BE2C (cell line): ENCODE measurements at regions not wholly inside any gene's neighbourhood (a gene's known extent, or its start where the extent isn't known, plus 50 kb on each side); places are given as distances from the start of the nearest gene placed in this dataset.

Experiments
- DNase-seq: peaks from one replicate; pipeline ENCODE4 v3.0.0-alpha.2; 2020
- H3K27me3 ChIP-seq: fragments of 250-450 bp; sonication (Bioruptor Pico); 2 replicates; pipeline ENCODE4 v1.5.1; 2020; ENCODE audit warnings: mild to moderate bottlenecking
- H3K36me3 ChIP-seq: fragments of 250-450 bp; sonication (Bioruptor Pico); 2 replicates; pipeline ENCODE4 v1.5.1; 2020; ENCODE audit warnings: mild to moderate bottlenecking
- H3K4me1 ChIP-seq: fragments of 250-450 bp; sonication (Bioruptor Pico); 2 replicates; pipeline ENCODE4 v1.5.1; 2020
- H3K4me3 ChIP-seq: 2 replicates; pipeline ENCODE4 v1.5.1; 2011; ENCODE audit warnings: low read depth, low read length
- H3K9me3 ChIP-seq: fragments of 250-450 bp; sonication (Bioruptor Pico); 2 replicates; pipeline ENCODE4 v1.5.1; 2020
- TF ChIP-seq, protein P1 (sequence below): IDR thresholded peaks from 2 replicates; pipeline ENCODE4 v1.5.1; 2012; ENCODE audit warnings: mild to moderate bottlenecking, low read depth, low read length

DNA sequence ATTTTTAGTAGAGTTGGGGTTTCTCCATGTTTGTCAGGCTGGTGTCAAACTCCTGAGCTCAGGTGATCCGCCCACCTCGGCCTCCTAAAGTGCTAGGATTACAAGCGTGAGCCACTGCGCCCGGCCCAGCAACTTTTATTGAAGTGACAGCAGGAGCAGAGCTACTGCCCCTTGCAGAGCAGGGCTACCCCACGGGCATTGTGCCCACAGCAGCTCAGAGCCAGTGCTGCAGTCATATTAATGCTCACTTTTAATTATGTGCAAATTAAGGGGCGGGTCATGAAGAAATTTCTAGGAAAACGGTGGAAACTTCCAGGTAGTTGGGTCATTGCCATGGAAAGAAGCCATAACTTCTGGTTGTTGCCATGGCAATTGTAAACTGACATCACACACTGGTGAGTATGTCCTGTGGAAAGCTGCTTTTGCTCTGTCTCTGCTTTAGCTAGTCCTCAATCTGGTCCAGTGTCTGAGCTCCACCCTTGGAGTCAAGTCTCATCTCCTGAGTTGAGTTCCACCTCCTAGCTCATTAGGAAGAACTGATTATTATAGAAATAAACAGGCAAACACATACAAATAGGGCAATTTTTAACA is 127.3 kb upstream of the ADGRL4 start:
- no peaks in the 10 kb centered on the region for H3K9me3 ChIP-seq
- peaks cover 5% of the 10 kb centered on the region for H3K4me1 ChIP-seq
- TF ChIP-seq, protein P1, sequence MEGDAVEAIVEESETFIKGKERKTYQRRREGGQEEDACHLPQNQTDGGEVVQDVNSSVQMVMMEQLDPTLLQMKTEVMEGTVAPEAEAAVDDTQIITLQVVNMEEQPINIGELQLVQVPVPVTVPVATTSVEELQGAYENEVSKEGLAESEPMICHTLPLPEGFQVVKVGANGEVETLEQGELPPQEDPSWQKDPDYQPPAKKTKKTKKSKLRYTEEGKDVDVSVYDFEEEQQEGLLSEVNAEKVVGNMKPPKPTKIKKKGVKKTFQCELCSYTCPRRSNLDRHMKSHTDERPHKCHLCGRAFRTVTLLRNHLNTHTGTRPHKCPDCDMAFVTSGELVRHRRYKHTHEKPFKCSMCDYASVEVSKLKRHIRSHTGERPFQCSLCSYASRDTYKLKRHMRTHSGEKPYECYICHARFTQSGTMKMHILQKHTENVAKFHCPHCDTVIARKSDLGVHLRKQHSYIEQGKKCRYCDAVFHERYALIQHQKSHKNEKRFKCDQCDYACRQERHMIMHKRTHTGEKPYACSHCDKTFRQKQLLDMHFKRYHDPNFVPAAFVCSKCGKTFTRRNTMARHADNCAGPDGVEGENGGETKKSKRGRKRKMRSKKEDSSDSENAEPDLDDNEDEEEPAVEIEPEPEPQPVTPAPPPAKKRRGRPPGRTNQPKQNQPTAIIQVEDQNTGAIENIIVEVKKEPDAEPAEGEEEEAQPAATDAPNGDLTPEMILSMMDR = no peak
- H3K4me3 ChIP-seq = no peak overlapping the region
- DNase-seq = no peak
- H3K27me3 ChIP-seq = no peaks in the 10 kb centered on the region
- no peaks in the 10 kb centered on the region for H3K36me3 ChIP-seq

DNA sequence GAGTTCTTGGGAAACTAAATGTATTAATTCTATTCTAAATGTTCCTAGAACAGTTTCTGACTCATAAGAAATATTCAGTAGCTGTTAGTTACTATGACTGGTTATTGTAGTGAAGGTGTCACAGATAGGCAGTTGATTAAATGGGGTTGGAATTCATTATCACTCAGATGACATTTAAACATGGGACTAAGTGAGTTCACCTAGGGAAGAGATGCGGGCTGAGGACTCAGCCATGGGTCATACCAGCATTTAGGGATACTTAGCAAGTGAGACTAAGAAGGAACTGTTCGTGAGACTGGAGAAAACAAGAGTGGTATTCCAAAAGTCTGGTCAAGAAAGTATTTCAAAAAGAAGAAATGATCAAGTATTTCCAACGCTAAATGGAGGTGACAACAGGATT is 125.1 kb upstream of the ADGRL4 start:
- Histone ChIP-seq H3K27me3 (no peaks in the 10 kb centered on the region), H3K9me3 (no peaks in the 10 kb centered on the region), H3K4me3 (no peak overlapping the region), H3K36me3 (no peaks in the 10 kb centered on the region), H3K4me1 (peaks cover 5% of the 10 kb centered on the region)
- no peak for DNase-seq
- TF ChIP-seq, protein P1 = no peak

DNA sequence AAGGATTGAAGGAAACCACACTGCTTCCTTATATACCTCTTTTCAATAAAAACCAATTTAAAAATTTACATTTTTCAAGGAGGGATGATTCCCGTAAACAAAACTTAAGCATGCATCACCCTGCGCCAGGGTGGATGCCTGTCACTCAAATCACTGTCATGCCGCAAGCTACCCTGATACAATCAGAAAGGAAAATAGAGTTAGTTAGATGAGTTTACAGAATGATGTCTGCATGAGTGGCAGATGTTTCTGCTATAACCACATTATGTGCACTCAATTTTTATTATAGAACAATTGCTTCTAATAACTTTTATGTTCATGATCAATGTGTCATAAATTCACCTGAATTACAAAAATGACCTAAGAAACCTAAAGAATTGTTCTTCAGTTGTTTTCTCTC is 123.4 kb upstream of the ADGRL4 start:
- no peaks in the 10 kb centered on the region for H3K9me3 ChIP-seq
- peaks cover 5% of the 10 kb centered on the region for H3K4me1 ChIP-seq
- H3K4me3 ChIP-seq = no peak overlapping the region
- peak; percentile 25 for DNase-seq
- TF ChIP-seq, protein P1 = no peak
- no peaks in the 10 kb centered on the region for H3K36me3 ChIP-seq
- no peaks in the 10 kb centered on the region for H3K27me3 ChIP-seq

DNA sequence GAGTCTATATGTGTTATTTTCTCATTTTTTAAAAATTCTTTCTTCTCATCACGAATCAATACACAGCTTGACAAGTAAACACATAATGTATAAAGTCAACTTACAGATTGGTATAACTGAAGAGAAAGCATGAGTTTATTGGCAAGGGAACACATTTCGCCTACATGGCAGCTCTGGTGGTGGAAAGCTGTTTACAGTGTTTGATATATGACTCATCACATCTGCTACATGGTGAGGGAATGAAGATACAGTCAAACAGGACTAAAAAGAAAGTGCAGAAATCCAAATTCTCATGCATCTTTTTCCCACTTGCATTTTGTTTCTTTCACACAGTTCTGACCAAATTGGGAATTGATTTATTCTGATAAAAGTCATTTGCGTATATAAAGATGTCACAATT is 122.2 kb upstream of the ADGRL4 start:
- no peaks in the 10 kb centered on the region for H3K36me3 ChIP-seq
- H3K4me1 ChIP-seq = peaks cover 5% of the 10 kb centered on the region
- no peak for DNase-seq
- TF ChIP-seq, protein P1 = no peak
- no peaks in the 10 kb centered on the region for H3K9me3 ChIP-seq
- H3K27me3 ChIP-seq = no peaks in the 10 kb centered on the region
- no peak overlapping the region for H3K4me3 ChIP-seq

DNA sequence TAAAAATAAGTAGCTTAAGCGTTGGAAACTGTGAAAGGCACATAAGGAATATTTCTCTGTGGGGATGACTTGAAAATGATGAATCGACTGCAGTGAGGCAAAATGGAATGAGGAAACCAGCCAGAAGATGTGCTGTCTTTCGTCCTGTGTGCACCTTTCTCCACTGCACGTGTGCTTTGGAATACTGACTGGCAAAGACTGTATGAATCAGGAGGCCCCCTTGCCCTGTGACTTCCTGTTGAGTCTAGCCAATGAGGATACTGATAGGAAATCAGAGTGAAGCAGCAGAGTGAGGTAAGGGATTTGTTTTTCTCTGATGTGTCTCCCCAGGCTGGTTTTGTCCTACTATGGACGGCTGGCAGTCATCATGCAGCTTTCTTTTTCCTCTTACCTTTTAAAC is 118.2 kb upstream of the ADGRL4 start:
- TF ChIP-seq, protein P1 = no peak
- Histone ChIP-seq H3K27me3 (no peaks in the 10 kb centered on the region), H3K4me1 (peaks cover 5% of the 10 kb centered on the region), H3K4me3 (no peak overlapping the region), H3K36me3 (no peaks in the 10 kb centered on the region), H3K9me3 (no peaks in the 10 kb centered on the region)
- DNase-seq = no peak

DNA sequence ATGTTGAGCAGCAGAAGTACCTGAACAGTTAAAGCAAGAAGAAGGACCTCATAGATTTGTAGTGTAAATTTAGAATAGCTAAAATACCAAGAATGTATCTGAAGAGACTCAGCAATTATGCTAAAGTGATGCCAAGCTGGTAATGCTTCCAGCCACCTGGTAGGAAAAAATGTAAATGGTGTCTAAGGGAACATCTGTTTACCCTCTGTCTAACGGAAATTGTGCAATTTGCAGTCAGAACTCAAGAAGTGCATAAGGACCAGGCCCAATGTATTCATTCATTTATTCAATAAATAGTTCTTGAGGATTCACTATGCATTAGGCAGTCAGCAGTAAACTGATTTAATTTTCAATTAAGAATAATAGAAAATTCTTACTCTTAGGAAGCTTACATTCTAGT is 116.0 kb upstream of the ADGRL4 start:
- TF ChIP-seq, protein P1 = no peak
- Histone ChIP-seq H3K36me3 (no peaks in the 10 kb centered on the region), H3K27me3 (no peaks in the 10 kb centered on the region), H3K9me3 (no peaks in the 10 kb centered on the region), H3K4me1 (no peaks in the 10 kb centered on the region), H3K4me3 (no peak overlapping the region)
- no peak for DNase-seq
